HG03139 (cell line): ENCODE measurements at regions not wholly inside any gene's neighbourhood (a gene's known extent, or its start where the extent isn't known, plus 50 kb on each side); places are given as distances from the start of the nearest gene placed in this dataset.

ENCODE experiments used
- ATAC-seq: cut with Tn5 transposase; IDR thresholded peaks from one replicate; pipeline ENCODE4 v1.9.1; 2021; ENCODE audit not compliant: unreplicated experiment

- ATAC-seq = no peak
These were observed 1132.6 kb downstream of the MAT2B start for GRCh38 chr5:164637931-164638521.

GRCh38 chr5:164649266-164649665 lies 1143.8 kb downstream of the MAT2B start:
- no peak for ATAC-seq

GRCh38 chr5:164650427-164650826 lies 1145.0 kb downstream of the MAT2B start:
- ATAC-seq = no peak

GRCh38 chr5:164651546-164652275 lies 1146.3 kb downstream of the MAT2B start:
- ATAC-seq = no peak

- ATAC-seq = no peak
These were observed 1146.8 kb downstream of the MAT2B start for GRCh38 chr5:164652276-164652660.

GRCh38 chr5:164663198-164663989 lies 1158.0 kb downstream of the MAT2B start:
- no peak for ATAC-seq

GRCh38 chr5:164671640-164672039 lies 1166.2 kb downstream of the MAT2B start:
- ATAC-seq = no peak

- ATAC-seq = no peak
These were observed 1166.8 kb downstream of the MAT2B start for GRCh38 chr5:164672205-164672604.

- ATAC-seq = no peak
These were observed 1167.7 kb downstream of the MAT2B start for GRCh38 chr5:164672931-164673694.

- no peak for ATAC-seq
These were observed 1174.0 kb downstream of the MAT2B start for GRCh38 chr5:164679461-164679860.

- ATAC-seq = no peak
These were observed 1174.8 kb downstream of the MAT2B start for GRCh38 chr5:164680216-164680615.

- no peak for ATAC-seq
These were observed 1175.5 kb downstream of the MAT2B start for GRCh38 chr5:164680812-164681520.

GRCh38 chr5:164687391-164687790 lies 1182.0 kb downstream of the MAT2B start:
- no peak for ATAC-seq

GRCh38 chr5:164688437-164688836 lies 1183.0 kb downstream of the MAT2B start:
- no peak for ATAC-seq

GRCh38 chr5:164708831-164709230 lies 1203.4 kb downstream of the MAT2B start:
- ATAC-seq = no peak

GRCh38 chr5:164713682-164714081 lies 1208.3 kb downstream of the MAT2B start:
- no peak for ATAC-seq

GRCh38 chr5:164721116-164721515 lies 1215.7 kb downstream of the MAT2B start:
- ATAC-seq = no peak

GRCh38 chr5:164721656-164722055 lies 1216.2 kb downstream of the MAT2B start:
- no peak for ATAC-seq

GRCh38 chr5:164722702-164723101 lies 1217.3 kb downstream of the MAT2B start:
- ATAC-seq = no peak

- ATAC-seq = no peak
These were observed 1221.6 kb downstream of the MAT2B start for GRCh38 chr5:164727012-164727411.

GRCh38 chr5:164728733-164729132 lies 1223.3 kb downstream of the MAT2B start:
- ATAC-seq = no peak
